ENCODE measurements at regions not wholly inside any gene's neighbourhood (a gene's known extent, or its start where the extent isn't known, plus 50 kb on each side); places are given as distances from the start of the nearest gene placed in this dataset.

GRCh38 chr11:95498722-95499425 lies 267.9 kb upstream of the SESN3 start:
- no peaks in the 10 kb centered on the region for H3K36me3 Mint-ChIP-seq

DNA sequence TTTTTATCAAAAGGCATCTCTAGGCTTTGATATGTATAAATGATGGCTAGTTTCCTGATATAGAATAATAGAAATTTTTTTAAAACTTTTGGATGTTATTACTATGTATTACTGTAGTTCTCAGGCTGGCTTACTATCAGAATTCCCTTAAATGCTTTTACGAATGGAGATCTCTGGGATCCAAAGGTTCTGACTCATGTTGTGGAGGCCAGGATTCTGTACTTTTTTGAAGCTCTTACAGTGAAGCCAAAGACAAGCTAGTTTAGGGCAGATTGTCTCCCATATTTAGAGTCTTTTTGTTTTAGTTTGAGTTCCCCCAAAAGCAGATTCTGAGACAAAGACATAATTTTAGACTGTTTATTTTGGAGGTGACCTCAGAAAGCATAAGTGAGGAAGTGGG lies 265.9 kb upstream of the SESN3 start:
- DNase-seq (no peak), ATAC-seq (no peak)
- Histone ChIP-seq H3K27ac (ENCODE audit: low read length) (no peak overlapping the region), H3K4me1 (ENCODE audit: control insufficient read depth, insufficient read depth, low read length) (no peaks in the 10 kb centered on the region), H3K4me3 (ENCODE audit: low read length) (no peak overlapping the region), H3K9me3 (ENCODE audit: control insufficient read depth, insufficient read depth, low read length) (no peaks in the 10 kb centered on the region), H3K27me3 (ENCODE audit: control insufficient read depth, insufficient read depth, low read length) (no peaks in the 10 kb centered on the region), H3K36me3 (ENCODE audit: control insufficient read depth, insufficient read depth, low read length) (no peaks in the 10 kb centered on the region)
- Mint-ChIP-seq H3K9me3 (peaks cover 0 to 3% of the 10 kb centered on the region in 2 donors), H3K27me3 (ENCODE audit: low read depth in 2 of 2) (peaks cover 0 to 12% of the 10 kb centered on the region in 2 donors), H3K27ac (no peak overlapping the region), H3K36me3 (no peaks in the 10 kb centered on the region), H3K4me3 (no peak overlapping the region), H3K4me1 (no peaks in the 10 kb centered on the region)
- TF ChIP-seq, protein P1, sequence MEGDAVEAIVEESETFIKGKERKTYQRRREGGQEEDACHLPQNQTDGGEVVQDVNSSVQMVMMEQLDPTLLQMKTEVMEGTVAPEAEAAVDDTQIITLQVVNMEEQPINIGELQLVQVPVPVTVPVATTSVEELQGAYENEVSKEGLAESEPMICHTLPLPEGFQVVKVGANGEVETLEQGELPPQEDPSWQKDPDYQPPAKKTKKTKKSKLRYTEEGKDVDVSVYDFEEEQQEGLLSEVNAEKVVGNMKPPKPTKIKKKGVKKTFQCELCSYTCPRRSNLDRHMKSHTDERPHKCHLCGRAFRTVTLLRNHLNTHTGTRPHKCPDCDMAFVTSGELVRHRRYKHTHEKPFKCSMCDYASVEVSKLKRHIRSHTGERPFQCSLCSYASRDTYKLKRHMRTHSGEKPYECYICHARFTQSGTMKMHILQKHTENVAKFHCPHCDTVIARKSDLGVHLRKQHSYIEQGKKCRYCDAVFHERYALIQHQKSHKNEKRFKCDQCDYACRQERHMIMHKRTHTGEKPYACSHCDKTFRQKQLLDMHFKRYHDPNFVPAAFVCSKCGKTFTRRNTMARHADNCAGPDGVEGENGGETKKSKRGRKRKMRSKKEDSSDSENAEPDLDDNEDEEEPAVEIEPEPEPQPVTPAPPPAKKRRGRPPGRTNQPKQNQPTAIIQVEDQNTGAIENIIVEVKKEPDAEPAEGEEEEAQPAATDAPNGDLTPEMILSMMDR (IDR thresholded peaks at IDR 0.05) = no peak
- 92% methylated on average over 1 of the region's 1 CpG for WGBS (ENCODE audit: insufficient coverage)
- intact Hi-C loops (cut with micrococcal nuclease) = no loop called here

More at GRCh38 chr11:95498722-95499425, 267.9 kb upstream of the SESN3 start:
- H3K27me3 ChIP-seq (ENCODE audit: control insufficient read depth, insufficient read depth, low read length) = no peaks in the 10 kb centered on the region
- Mint-ChIP-seq H3K27me3 (ENCODE audit: low read depth in 2 of 2) (peaks cover 0 to 11% of the 10 kb centered on the region in 2 donors), H3K4me1 (no peaks in the 10 kb centered on the region), H3K27ac (no peak overlapping the region), H3K9me3 (peaks cover 0 to 3% of the 10 kb centered on the region in 2 donors), H3K4me3 (no peak overlapping the region)
- intact Hi-C loops (cut with micrococcal nuclease) = no loop called here
- no peak overlapping the region for H3K27ac ChIP-seq (ENCODE audit: low read length)
- H3K4me1 ChIP-seq (ENCODE audit: control insufficient read depth, insufficient read depth, low read length) = no peaks in the 10 kb centered on the region
- no peaks in the 10 kb centered on the region for H3K36me3 ChIP-seq (ENCODE audit: control insufficient read depth, insufficient read depth, low read length)
- TF ChIP-seq, protein P1 (IDR thresholded peaks at IDR 0.05) = no peak
- no peak overlapping the region for H3K4me3 ChIP-seq (ENCODE audit: low read length)
- WGBS (ENCODE audit: insufficient coverage) = 95% methylated on average over 2 of the region's 2 CpGs
- DNase-seq (no peak), ATAC-seq (no peak)
- H3K9me3 ChIP-seq (ENCODE audit: control insufficient read depth, insufficient read depth, low read length) = no peaks in the 10 kb centered on the region

GRCh38 chr11:95495706-95496105 lies 264.7 kb upstream of the SESN3 start:
- Mint-ChIP-seq H3K27me3 (ENCODE audit: low read depth in 2 of 2) (peaks cover 0 to 12% of the 10 kb centered on the region in 2 donors), H3K27ac (no peak overlapping the region), H3K9me3 (peaks cover 0 to 3% of the 10 kb centered on the region in 2 donors), H3K4me1 (no peaks in the 10 kb centered on the region), H3K4me3 (no peak overlapping the region), H3K36me3 (no peaks in the 10 kb centered on the region)
- H3K9me3 ChIP-seq (ENCODE audit: control insufficient read depth, insufficient read depth, low read length) = no peaks in the 10 kb centered on the region
- no peak for ATAC-seq
- no peak overlapping the region for H3K4me3 ChIP-seq (ENCODE audit: low read length)
- WGBS (ENCODE audit: insufficient coverage) = 89% methylated on average over 1 of the region's 4 CpGs
- H3K27me3 ChIP-seq (ENCODE audit: control insufficient read depth, insufficient read depth, low read length) = no peaks in the 10 kb centered on the region
- no peaks in the 10 kb centered on the region for H3K4me1 ChIP-seq (ENCODE audit: control insufficient read depth, insufficient read depth, low read length)
- no peak overlapping the region for H3K27ac ChIP-seq (ENCODE audit: low read length)
- H3K36me3 ChIP-seq (ENCODE audit: control insufficient read depth, insufficient read depth, low read length) = no peaks in the 10 kb centered on the region
- DNase-seq = no peak
- TF ChIP-seq, protein P1 (IDR thresholded peaks at IDR 0.05) = no peak
- intact Hi-C loops (cut with micrococcal nuclease) = no loop called here

- Histone ChIP-seq H3K4me3 (ENCODE audit: low read length) (no peak overlapping the region), H3K27ac (ENCODE audit: low read length) (no peak overlapping the region), H3K36me3 (ENCODE audit: control insufficient read depth, insufficient read depth, low read length) (no peaks in the 10 kb centered on the region), H3K4me1 (ENCODE audit: control insufficient read depth, insufficient read depth, low read length) (no peaks in the 10 kb centered on the region), H3K27me3 (ENCODE audit: control insufficient read depth, insufficient read depth, low read length) (no peaks in the 10 kb centered on the region), H3K9me3 (ENCODE audit: control insufficient read depth, insufficient read depth, low read length) (no peaks in the 10 kb centered on the region)
- H3K27ac Mint-ChIP-seq = no peak overlapping the region
- intact Hi-C loops (cut with micrococcal nuclease) = no loop called here
- no peak for DNase-seq
- peaks cover 0 to 3% of the 10 kb centered on the region in 2 donors for H3K9me3 Mint-ChIP-seq
- no peak for ATAC-seq
- no peak overlapping the region for H3K4me3 Mint-ChIP-seq
- H3K27me3 Mint-ChIP-seq (ENCODE audit: low read depth in 2 of 2) = peaks cover 0 to 12% of the 10 kb centered on the region in 2 donors
- no peaks in the 10 kb centered on the region for H3K4me1 Mint-ChIP-seq
- TF ChIP-seq, protein P1 (IDR thresholded peaks at IDR 0.05) = no peak
- no peaks in the 10 kb centered on the region for H3K36me3 Mint-ChIP-seq
- WGBS (ENCODE audit: insufficient coverage) = no CpG with 5 or more reads among the region's 1 CpG
These were observed 263.9 kb upstream of the SESN3 start for GRCh38 chr11:95494856-95495255.
